Hindlimb muscle (tissue), 1 donor: ENCODE measurements at regions not wholly inside any gene's neighbourhood (a gene's known extent, or its start where the extent isn't known, plus 50 kb on each side); places are given as distances from the start of the nearest gene placed in this dataset.

ENCODE experiments used
- DNase-seq: peaks from one replicate; pipeline ENCODE4 v3.0.0-alpha.2; 2013

DNA sequence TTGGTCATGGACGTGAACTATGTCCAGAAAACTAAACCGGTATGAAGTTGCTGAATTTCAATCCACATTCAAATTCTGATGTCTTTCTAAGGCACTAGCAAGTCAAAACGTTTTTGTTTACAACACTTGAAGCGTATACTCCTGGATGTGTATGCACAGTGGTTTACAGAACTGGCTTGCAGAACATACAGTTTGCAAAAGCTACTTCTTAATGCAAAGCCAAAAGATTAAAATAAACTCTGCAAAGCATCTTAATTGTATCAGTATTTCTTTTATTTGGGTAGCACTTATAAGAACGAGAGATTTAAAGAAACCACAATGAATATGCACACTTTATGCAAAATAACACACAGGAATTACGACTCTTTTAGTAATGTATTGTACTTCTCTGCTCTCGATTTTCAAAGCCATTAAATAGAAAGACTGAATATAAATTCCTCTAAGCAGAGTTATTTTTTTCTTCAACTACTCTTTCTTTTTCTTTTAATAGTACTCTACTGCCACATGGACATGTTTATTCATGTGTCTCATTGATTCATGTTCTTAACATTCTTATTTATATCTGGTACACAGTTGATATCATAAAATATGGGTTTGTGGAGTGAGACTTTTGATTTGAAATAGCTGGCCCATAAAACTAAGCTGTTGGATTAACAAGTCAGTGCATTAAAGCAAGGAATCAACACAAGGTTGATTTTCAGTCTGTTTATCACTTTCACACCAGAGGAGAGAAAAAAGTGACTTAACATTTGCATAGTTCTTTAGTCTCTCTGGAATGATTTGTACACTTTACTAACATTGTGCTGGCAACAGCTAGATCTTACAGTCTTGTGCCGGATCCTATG, 189.4 kb upstream of the STEAP4 start:
- DNase-seq: no peak

DNA sequence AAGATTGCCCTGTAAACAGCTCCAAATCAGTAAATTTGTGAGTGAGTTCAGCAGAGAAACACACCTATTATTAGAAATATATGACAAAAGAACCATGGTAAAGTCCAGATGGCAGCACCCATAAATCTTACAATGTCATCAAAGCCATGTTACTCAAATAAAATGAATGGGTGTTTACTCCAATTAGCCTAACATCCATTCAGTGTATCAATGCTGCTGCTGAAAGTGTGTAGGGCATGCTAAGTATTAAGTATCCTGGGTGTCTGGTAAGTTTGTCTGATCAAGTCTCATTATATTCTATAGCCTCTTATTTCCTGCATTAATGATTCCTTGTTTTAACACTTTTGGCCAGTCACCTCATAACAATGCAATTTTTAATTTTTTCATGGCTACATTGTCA, 185.5 kb upstream of the STEAP4 start:
- DNase-seq: no peak

DNA sequence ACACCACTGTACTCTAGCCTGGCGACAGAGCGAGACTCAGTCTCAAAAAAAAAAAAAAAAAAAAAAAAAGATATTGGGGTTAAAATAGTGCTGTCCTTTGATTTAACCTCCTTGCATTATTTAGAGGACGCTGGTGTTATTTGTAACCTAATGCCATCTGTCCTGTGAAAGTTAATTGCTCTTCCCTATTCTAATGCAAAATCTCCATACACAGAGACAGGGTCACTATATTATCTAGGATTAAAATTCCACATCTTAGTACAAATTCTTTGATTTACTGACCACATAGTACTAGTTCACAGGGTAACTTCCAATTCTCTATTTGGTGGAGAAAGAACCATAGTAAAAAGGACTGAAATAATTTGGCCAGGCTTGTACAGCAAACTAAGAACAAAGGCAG, 184.2 kb upstream of the STEAP4 start:
- DNase-seq: no peak

DNA sequence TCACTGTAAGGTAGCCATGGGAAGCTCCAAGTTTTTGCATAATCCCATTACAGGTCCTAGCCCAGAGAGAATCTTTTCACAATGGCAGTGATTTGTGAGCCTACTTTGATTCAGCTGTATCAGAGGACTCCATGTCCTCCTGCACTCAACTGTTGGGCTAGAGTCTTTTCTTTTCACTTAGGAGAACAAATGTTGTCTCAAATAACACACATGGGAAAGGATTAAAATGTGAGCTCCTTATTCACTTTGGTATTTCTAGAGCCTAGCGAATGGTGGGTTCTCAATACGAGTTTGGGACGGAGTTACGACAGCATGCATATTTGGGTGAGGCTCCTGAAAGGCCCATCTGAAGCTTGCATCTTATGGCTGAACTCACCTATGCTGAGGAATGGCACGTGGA, 183.5 kb upstream of the STEAP4 start:
- no peak for DNase-seq

DNA sequence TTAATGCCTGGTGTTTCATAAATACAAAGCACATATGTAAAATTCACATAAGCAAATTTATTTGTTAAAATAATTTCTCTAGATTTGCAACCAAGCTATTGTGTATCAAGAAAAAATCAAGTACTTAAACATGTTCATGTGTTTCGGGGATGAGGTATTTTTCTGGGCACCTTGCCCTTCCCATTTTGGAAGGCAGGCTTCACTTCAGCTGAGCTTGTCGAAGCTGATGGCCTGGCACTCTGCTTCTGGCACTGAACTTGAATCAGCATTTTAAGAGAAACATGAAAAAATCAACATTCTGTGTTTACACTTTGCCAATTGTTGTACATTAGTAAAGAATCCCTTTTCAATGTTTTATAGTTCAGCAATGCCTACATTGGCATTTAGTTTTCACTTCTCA, 179.1 kb upstream of the STEAP4 start:
- no peak for DNase-seq

DNA sequence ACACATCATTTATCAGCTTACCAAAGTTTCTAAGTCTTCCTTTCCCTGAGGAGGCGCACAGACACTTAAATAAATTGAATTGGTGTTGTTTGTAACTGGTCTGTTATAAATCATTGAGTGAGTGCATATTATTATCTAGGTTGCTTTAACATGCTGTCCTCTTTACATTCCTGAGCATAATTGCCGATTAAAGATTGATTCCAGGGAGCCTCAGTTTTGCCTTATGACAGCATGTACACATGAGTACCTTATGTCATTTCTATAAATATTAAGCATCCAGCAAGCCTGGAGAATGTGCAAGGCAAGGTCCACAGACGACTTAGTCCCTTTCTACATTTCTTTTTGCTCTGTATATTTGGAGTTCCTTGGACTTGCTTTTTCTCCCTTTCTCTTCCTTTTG, 177.9 kb upstream of the STEAP4 start:
- no peak for DNase-seq

DNA sequence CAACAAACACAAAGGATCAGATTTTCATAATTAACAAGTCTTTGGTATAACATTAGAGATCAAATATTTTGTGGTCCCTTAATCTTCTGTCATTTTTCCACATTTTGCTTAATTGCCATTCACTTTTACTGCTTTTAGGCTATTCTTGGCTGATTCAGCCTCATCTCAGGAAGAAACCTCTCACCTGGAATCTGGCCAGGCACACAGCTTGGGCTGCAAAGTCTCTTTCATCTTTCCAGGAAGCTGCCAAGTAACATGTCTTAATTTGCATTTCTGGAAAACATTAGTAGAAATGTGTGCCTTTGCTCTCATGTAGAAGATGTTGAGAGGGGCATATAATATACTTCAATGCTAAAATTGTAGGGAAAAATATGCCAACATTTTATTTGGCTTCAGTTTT, 174.2 kb upstream of the STEAP4 start:
- peak; percentile 20 for DNase-seq

DNA sequence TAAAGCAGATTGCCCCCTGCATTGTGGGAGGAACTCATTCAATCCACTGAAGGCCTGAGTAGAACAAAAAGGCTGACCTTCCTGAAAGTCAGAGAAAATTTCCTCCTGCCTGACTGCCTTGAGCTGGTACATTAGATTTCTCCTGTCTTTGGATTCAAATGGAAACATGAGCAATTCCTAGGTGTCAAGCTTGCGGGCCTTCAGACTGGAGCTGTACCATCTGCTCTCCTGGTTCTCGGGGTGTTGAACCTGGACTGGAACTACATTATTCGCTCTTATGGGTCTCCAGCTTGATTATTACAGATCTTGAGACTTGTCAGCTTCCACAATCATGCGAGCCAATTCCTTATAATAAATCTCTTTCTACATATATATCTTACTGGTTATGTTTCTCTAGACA, 173.6 kb upstream of the STEAP4 start:
- no peak for DNase-seq

DNA sequence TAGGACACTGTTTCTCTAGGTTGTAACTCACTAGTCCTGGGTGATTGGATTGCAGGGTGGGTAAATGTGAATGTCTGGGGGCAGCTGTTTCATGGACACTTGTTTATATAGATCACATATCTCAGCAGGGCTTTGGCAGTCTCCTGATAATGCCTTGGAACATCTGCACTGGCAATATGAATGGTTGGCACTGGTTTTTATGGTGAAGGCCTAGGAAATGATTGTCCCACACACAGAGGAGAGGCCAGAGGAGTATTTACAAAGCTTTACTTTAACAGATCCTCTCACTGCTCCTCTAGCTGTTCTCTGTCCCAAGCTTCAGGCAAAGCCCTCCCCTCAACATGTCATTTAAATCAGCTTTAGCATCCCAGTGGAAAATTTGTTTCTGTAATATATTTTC, 171.3 kb upstream of the STEAP4 start:
- peak; percentile 16 for DNase-seq

DNA sequence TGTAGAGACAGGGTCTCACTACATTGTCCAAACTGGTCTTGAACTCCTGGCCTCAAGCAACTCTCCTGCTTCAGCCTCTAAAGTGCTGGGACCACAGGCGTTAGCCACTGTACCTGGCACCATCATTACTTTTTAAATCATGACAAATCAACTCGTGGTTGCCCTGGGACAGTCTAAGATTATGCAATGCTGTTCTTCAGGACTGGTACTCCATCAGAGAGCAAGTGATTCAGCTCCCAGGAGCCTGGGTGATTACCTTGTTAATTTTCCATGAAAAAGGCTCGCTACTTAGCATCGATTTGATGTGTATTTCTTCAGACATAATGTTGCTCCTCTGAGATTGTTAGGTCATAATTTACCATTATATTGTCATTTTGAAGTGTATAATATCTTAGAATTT, 158.9 kb upstream of the STEAP4 start:
- no peak for DNase-seq

DNA sequence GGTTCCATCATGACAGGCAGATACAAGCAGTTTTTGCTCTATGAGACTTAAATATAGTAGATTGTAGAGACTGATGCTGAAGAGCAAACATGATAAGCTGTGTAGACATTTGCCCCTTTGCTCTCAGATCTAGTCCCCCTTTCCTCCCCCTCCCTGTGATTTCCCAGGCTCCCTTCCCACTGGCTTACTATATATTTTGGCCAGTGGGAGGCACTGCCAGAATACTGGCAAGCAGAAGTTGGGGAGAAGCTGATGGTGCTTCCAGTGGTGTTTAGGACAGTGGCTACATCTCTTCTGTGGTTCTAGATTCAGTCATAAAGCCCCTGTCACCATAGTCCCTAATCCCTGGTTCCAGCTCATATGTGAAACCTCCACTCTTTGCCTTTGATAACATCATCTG, 156.1 kb upstream of the STEAP4 start:
- DNase-seq: no peak

DNA sequence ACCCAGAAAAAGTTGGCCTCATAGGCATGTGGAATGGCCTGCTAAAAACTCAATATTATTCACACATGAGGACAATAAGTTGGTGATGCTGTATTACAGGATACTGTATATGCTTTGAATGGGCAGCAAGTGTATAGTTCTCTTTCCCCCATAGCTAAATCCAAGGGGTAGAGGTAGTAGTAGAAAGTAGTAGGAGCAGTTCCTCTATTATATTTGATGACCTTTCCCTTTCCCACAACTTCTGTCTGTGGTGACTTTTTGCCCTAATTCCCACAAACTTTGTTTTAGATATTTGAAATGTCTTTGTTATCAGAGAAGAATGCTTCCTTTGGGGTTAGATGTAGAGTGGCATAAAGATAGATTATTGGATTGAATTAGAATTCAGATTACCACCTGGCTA, 154.0 kb upstream of the STEAP4 start:
- no peak for DNase-seq

DNA sequence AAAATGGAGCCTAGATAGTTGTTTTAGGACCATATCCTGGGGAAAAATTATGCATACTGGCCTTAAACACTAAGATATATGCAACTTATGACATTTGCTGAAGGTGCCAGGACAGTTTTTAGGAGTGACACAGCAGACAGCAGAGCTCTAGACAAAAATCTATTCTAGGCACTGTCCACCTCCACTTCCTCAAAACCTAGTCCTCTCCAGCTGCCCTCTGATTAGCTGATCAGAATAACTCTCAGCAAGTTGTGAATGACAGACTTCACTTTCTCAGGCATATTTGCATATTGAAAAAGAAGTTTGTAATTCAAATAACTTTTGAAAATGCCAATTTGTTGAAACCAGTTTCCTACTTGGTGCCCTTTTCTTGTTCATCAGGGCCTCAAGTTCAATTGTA, 152.3 kb upstream of the STEAP4 start:
- DNase-seq: no peak

DNA sequence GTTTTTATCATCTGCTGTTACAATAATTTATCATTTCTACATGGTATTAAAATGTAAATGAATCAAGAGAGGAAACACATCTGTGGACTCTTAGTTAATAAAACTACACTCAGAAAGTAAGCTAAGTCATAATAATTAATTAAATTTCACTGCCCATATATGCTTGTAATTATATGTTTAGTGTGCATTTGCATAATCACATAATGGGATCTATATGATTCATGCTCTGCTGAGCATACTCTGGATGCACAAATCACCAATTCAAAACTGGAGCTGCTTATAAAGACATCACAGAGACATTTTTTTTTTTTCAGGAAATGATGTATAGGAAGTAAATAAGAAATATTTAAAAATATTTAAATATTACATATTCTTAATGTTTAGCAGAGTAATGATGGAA, 151.6 kb upstream of the STEAP4 start:
- no peak for DNase-seq

DNA sequence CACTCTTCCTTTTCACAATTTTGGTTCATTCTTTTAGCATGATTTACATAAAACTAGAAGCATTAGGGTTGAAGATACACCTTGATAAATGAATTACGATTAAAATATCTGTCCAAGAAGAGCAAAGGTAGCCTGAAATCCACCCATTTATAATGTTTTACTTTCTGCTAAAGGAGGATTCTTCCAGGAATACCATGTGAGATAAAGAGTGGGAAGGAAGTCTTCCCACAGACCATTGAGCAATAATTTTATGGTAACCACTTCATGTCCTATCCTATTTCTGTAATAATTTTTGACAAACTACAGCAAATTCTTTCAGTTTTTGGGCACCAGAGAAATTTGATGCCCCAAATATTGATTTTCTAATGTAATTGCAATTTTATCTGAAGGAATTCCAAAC, 150.6 kb upstream of the STEAP4 start:
- DNase-seq: no peak

DNA sequence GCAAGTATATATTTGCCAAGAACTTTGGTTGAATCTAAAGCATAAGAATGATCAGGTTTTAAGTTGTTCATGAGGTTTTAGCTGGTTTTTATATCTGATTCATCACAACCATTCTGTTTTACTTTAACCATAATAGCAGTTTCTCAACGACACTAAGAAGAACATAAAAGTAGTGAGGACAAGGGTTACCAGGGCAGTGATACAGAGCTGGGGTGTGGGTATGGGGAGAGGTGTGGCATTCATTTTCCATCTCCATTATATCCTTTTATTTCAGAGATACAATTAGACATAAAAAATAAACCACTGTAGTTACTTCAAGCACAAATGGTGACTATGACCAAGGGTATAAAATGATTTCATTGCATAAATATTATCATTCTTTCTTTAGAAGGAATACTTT, 149.8 kb upstream of the STEAP4 start:
- no peak for DNase-seq

DNA sequence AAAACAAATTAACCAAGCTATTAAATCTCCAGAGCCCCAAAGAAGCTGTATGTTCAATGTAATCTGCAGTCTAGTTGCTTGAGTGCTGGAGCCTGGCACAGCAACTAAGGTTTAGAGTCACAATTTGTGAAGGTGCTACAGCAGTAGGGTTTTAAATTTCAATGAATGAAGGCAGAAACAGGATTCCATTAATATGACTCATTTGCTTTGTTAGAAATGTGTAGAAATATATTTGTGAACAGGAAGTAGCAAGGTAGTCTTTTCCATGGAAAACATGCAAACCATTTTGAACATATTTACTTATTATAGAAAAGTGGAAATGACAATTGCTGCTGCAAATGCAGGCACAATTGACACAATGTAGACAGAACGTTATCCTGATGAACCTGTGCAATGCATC, 149.0 kb upstream of the STEAP4 start:
- no peak for DNase-seq

DNA sequence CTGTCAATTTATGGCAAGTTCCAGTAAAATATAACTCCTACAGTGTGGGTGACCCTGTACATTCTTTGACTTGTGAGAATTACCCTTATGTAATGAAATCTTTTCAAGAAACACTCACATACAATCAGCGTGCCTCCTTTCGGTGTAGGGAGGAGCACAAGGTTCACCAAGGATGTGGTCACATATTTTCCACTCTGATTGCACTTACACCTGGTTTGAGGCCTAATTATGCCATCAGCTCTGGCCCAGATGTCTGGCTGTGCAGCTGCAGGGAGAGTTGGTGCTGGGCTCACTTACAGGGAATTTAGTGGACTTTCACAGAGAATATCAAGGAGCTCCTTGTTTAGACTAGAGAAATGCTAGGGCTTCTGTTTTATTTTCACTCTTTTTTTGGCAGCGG, 146.0 kb upstream of the STEAP4 start:
- DNase-seq: no peak

DNA sequence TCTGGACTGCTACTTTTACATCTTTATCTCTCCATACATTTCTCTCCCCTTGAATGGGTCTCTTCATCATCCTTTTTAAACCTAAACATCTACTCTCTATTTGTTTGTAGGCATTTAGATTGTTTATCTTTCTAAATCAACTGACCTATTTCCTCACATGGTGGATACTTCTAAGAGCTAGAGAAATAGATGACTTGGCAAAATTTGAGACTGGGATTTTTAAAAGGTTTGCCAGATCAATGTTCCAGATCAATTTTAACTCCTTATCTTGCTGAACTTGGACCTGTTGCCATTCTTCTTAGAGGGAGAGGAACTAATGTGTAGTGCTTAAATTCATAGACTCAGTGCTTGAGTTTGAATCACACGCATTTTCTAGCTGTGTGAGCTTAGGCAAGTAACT, 144.2 kb upstream of the STEAP4 start:
- DNase-seq: no peak

DNA sequence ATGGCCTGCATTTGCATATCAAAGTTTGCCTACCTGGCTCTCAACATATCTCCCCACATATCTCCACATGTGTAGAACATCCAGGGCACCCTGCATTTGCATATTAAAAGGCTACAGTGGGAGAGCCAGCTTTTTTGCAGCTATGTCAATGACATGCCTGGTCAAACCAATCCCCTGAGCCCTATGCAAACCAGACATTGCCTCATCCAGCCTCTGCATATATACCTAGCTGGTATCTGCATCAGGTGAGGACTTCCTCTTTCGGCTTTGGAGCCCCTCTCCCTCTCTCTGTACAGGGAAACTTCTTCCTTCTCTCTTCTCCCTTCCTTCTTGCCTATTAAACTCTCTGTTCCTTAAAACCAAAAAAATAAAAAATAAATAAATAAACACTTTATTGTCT, 142.7 kb upstream of the STEAP4 start:
- no peak for DNase-seq

DNA sequence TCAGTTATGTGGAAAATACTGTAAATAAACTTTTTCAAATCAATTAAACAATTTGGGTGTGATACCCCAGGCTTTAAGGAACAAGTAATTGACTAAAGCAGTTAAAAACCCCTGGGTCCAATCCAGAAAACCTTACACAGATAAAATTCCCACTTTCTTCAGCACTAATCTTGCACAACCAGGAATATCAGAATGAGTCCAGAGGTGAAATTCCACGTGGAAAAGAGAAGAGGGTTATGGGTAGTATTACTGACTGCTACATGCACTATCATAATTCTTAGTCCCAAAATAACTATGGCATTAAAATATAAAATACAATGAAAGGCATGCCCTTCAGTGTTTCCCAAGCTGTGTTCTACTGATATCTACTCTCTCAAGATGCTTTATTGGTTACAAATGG, 135.7 kb upstream of the STEAP4 start:
- no peak for DNase-seq

DNA sequence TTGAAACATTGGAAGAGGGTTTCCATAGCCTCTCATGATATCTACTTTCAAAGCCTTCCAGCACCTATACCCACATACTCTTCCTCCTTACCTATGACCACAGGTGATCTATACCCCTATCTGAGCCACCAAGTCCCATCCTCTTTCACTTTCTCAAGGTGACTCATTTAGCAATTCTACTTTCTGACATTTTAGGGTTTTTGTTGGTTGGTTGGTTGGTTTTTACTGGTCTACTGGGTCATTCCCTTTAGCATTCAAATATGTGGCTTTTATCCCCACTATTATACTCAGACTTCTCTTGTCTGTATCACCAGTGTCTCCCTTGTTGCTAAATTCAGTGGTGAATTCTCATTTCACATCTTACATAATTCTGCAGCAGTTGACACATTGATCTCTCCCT, 130.4 kb upstream of the STEAP4 start:
- no peak for DNase-seq

DNA sequence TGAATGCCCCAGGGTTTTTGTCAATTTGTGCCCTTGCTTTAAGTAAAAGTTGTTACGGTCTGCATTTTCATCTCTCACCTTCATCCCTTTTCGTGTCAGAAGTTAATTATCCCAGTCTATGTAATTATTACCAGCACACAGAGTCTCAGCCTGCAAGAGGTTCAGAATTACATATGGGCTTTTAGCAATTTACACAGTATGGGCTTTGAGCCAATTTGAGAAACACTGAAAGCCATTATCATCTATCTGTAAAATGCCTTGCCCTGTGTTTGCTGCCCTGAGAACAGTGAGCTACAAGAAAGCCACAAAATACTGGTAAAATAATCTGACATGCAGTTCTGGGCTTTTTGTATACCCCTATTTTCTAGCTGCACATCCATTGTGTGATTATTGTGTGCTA, 125.6 kb upstream of the STEAP4 start:
- peak; percentile 3 for DNase-seq

DNA sequence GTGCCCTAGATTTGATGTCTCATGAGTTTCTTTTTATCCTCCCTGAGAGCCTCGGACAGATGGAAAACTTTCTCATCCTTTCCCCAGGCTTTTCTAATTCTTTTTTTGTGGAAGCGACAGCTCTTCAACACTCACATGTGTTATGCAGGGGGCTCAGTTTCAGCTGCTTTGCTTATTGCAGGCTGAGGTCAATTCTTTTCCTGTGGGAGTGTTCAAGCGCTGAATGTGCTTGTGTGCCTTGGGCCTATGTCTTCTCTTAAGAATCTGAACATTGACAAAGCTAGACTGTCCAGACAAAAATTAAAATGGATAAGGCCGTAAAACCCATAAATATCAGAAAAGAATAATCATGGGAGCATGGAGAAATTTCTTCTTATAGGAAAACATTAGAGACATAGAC, 125.2 kb upstream of the STEAP4 start:
- peak; percentile 2 for DNase-seq

DNA sequence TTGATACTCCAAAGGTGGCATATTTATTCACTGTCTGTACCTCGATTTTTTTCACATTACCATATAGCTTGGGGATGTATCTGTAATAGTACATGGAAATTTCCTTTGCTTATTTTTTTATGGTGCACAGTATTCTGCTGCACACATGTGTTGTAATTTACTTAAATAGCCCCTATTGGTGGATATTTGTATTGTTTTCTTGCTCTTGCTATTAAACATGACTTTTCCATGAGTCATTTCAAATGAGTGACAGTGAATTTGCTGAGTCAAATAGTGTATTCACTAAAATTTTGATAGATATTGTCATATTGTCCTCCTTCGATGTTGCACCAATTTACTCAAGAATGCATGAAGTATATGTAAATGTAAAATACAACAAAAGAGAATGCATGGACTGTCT, 122.7 kb upstream of the STEAP4 start:
- DNase-seq: no peak
